ENCODE measurements at regions not wholly inside any gene's neighbourhood (a gene's known extent, or its start where the extent isn't known, plus 50 kb on each side); places are given as distances from the start of the nearest gene placed in this dataset.

DNA sequence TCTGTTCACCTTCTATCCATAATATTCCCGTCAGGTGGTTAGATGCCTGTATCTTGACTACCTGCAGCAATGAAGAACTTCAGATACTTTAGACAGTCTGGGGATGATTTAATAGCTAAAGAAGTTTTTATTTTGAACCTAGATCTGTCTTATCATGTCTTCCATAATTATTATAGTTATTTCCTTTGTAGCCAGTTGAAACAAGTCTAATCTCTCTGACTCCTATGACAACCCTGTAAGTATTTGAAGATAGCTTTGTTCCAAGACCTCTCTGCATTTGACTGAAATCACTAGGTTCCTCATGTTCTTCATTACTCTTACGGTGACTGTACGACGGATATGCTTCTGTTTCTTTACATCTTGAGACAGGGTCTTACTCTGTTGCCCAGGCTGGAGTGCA lies 316.6 kb upstream of the BMP2 start:
- TF ChIP-seq, protein P1, sequence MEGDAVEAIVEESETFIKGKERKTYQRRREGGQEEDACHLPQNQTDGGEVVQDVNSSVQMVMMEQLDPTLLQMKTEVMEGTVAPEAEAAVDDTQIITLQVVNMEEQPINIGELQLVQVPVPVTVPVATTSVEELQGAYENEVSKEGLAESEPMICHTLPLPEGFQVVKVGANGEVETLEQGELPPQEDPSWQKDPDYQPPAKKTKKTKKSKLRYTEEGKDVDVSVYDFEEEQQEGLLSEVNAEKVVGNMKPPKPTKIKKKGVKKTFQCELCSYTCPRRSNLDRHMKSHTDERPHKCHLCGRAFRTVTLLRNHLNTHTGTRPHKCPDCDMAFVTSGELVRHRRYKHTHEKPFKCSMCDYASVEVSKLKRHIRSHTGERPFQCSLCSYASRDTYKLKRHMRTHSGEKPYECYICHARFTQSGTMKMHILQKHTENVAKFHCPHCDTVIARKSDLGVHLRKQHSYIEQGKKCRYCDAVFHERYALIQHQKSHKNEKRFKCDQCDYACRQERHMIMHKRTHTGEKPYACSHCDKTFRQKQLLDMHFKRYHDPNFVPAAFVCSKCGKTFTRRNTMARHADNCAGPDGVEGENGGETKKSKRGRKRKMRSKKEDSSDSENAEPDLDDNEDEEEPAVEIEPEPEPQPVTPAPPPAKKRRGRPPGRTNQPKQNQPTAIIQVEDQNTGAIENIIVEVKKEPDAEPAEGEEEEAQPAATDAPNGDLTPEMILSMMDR (IDR thresholded peaks at IDR 0.05; ENCODE audit: borderline replicate concordance, extremely low read depth, low read length, poor library complexity, severe bottlenecking): no peak
- TF ChIP-seq EZH2 (IDR thresholded peaks at IDR 0.05; ENCODE audit: borderline replicate concordance, low read depth, low read length, severe bottlenecking): no peak

All from DND-41 (cell line).